HL-60 (cell line): ENCODE measurements at regions not wholly inside any gene's neighbourhood (a gene's known extent, or its start where the extent isn't known, plus 50 kb on each side); places are given as distances from the start of the nearest gene placed in this dataset.

Source experiments
- GABPA ChIP-seq: IDR thresholded peaks from 2 replicates; pipeline ENCODE4 v1.6.1; 2012; ENCODE audit warnings: low read depth
- POLR2AphosphoS5 ChIP-seq: IDR thresholded peaks from 2 replicates; pipeline ENCODE4 v1.6.1; 2012; ENCODE audit warnings: low read depth
- SPI1 ChIP-seq: IDR thresholded peaks from 2 replicates; pipeline ENCODE4 v1.6.1; 2012; ENCODE audit warnings: low read depth, mild to moderate bottlenecking, borderline replicate concordance
- TF ChIP-seq, protein P1 (sequence below): IDR thresholded peaks from one replicate; pipeline ENCODE4 v1.5.1; 2011; ENCODE audit warnings: low read length, control low read depth, inconsistent platforms; ENCODE audit not compliant: insufficient read depth
- TF ChIP-seq, protein P2 (sequence below): IDR thresholded peaks from 2 replicates; pipeline ENCODE4 v1.6.1; 2012; ENCODE audit warnings: low read depth; ENCODE audit not compliant: insufficient replicate concordance

DNA sequence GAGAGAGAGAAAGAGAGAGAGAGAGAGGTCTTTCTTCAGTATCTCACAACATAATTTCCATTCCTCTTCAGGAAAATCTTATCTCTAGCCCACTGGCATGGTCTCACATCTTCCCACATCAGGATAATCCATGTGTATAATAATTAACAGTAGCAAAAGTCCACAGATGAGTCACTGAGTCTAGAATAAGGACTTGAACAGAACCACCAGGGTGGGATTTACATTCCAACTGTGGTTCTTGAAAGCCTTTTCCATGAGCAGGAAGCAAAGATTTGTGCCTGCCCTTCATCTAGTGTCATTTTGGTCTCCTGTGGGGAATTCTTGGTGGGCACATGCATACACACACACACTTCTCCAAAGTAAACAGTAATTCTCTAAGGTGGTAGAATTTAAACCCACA lies 107.1 kb upstream of the TCF4 start:
- TF ChIP-seq GABPA: no peak
- TF ChIP-seq, protein P1, sequence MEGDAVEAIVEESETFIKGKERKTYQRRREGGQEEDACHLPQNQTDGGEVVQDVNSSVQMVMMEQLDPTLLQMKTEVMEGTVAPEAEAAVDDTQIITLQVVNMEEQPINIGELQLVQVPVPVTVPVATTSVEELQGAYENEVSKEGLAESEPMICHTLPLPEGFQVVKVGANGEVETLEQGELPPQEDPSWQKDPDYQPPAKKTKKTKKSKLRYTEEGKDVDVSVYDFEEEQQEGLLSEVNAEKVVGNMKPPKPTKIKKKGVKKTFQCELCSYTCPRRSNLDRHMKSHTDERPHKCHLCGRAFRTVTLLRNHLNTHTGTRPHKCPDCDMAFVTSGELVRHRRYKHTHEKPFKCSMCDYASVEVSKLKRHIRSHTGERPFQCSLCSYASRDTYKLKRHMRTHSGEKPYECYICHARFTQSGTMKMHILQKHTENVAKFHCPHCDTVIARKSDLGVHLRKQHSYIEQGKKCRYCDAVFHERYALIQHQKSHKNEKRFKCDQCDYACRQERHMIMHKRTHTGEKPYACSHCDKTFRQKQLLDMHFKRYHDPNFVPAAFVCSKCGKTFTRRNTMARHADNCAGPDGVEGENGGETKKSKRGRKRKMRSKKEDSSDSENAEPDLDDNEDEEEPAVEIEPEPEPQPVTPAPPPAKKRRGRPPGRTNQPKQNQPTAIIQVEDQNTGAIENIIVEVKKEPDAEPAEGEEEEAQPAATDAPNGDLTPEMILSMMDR: no peak
- TF ChIP-seq, protein P2, sequence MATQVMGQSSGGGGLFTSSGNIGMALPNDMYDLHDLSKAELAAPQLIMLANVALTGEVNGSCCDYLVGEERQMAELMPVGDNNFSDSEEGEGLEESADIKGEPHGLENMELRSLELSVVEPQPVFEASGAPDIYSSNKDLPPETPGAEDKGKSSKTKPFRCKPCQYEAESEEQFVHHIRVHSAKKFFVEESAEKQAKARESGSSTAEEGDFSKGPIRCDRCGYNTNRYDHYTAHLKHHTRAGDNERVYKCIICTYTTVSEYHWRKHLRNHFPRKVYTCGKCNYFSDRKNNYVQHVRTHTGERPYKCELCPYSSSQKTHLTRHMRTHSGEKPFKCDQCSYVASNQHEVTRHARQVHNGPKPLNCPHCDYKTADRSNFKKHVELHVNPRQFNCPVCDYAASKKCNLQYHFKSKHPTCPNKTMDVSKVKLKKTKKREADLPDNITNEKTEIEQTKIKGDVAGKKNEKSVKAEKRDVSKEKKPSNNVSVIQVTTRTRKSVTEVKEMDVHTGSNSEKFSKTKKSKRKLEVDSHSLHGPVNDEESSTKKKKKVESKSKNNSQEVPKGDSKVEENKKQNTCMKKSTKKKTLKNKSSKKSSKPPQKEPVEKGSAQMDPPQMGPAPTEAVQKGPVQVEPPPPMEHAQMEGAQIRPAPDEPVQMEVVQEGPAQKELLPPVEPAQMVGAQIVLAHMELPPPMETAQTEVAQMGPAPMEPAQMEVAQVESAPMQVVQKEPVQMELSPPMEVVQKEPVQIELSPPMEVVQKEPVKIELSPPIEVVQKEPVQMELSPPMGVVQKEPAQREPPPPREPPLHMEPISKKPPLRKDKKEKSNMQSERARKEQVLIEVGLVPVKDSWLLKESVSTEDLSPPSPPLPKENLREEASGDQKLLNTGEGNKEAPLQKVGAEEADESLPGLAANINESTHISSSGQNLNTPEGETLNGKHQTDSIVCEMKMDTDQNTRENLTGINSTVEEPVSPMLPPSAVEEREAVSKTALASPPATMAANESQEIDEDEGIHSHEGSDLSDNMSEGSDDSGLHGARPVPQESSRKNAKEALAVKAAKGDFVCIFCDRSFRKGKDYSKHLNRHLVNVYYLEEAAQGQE: no peak
- TF ChIP-seq POLR2AphosphoS5: no peak
- TF ChIP-seq SPI1: no peak
